GM19397 (cell line): ENCODE measurements at regions not wholly inside any gene's neighbourhood (a gene's known extent, or its start where the extent isn't known, plus 50 kb on each side); places are given as distances from the start of the nearest gene placed in this dataset.
"Not testable (repeated sequence)": the region's sequence is repeated elsewhere in the genome, so short reads cannot be mapped to it uniquely, and the experiment has no call there.

ENCODE experiments used
- ATAC-seq: cut with Tn5 transposase; IDR thresholded peaks from one replicate; pipeline ENCODE4 v1.9.1; 2021; ENCODE audit warnings: mild to moderate bottlenecking, moderate library complexity; ENCODE audit not compliant: unreplicated experiment

- no peak for ATAC-seq
Observed at GRCh38 chr12:69172491-69172890, 66.9 kb upstream of the CPSF6 start.

DNA sequence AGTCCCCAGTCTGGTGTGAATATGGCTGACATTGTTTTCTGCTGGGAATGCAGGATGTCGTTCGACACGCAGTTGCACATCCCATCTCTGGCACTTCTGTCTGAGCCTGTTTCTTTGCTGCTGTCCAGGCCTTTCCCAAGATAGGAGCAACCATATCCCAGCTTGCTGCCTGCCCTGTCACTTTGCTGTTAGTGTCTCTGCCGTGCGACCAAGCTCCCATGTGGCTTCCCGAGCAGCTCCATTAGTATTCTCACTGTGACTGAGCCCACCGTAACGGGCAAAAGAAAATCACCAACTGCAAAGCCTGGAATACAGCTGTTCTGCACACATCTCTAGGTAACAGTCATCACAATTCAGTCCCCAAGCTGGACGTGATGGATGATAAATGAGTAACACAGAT lies 66.0 kb upstream of the CPSF6 start:
- no peak for ATAC-seq

- no peak for ATAC-seq
Observed at GRCh38 chr12:69179786-69180185, 59.6 kb upstream of the CPSF6 start.

DNA sequence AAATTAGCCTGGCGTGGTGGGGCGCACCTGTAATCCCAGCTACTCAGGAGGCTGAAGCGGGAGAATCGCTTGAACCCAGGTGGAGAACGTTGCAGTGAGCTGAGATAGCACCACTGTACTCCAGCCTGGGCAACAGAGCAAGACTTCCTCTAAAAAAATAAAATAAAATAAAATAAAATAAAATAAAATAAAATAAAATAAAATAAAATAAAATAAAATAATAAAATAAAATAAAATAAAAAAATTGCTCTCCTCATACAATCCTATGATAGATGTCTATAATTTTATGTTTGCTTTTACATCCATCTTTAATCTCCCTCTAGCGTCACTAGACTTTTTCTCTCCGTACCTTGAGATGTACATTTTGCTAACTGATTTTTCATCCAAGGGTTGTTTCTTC lies 51.8 kb upstream of the CPSF6 start:
- ATAC-seq: not testable (repeated sequence)

DNA sequence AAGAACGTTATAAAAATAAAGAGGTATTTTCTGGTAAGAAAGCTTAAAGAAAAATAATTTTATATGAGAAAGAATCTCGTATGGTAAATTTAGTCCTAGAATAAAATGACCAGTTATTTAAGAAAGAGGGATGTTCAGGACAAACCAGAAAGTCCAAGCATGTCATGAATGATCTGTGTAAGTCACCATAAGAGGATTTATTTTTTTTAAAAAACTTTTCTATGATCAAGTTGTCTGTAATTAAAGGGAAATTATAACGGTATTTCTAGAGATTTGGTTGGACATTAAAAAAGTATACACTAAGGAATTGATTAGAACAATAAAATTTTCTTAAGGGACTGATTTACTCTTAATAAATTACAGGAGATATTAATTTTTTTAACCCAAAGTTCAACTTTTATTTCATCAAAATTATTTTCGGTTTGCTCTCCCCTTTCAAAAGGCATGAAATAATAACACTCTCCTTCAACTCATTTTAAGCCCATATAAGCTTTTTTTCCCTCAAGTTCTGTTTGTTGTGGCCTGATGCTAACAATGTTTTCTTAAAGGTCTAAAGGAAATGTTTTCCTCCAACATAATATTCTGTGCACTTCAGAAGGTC lies 49.9 kb upstream of the CPSF6 start:
- no peak for ATAC-seq
